Muscle of leg (tissue), 3 donors: ENCODE measurements at regions not wholly inside any gene's neighbourhood (a gene's known extent, or its start where the extent isn't known, plus 50 kb on each side); places are given as distances from the start of the nearest gene placed in this dataset.

Experiments
- DNase-seq: peaks from one replicate; pipeline ENCODE4 v3.0.0; 2013
- H3K27ac ChIP-seq: one replicate; pipeline ENCODE4 v1.5.1; 2013; ENCODE audit warnings: mild to moderate bottlenecking, low read length, control low read depth
- H3K27me3 ChIP-seq: one replicate; pipeline ENCODE4 v1.6.1; 2013; ENCODE audit warnings: low read length; ENCODE audit not compliant: control insufficient read depth, insufficient read depth
- H3K36me3 ChIP-seq: one replicate; pipeline ENCODE4 v1.6.1; 2013; ENCODE audit warnings: low read length; ENCODE audit not compliant: control insufficient read depth, insufficient read depth
- H3K4me1 ChIP-seq: one replicate; pipeline ENCODE4 v1.6.1; 2013; ENCODE audit warnings: low read length; ENCODE audit not compliant: control insufficient read depth, insufficient read depth
- H3K4me3 ChIP-seq: one replicate; pipeline ENCODE4 v1.5.1; 2013; ENCODE audit warnings: low read length, control low read depth
- H3K9me3 ChIP-seq: replicated peaks from 2 replicates; pipeline ENCODE4 v1.6.1; 2013; ENCODE audit warnings: low read depth, low read length; ENCODE audit not compliant: control insufficient read depth
- WGBS: methylation state at CpG from one replicate; pipeline ENCODE4 v1.1.5; 2013; ENCODE audit warnings: missing lambda C conversion rate; ENCODE audit not compliant: insufficient coverage; 5-methylcytosine and 5-hydroxymethylcytosine counted together

- no peaks in the 10 kb centered on the region for H3K27me3 ChIP-seq
- H3K9me3 ChIP-seq: no peaks in the 10 kb centered on the region
- no peak overlapping the region for H3K27ac ChIP-seq
- 76% methylated on average over 6 of the region's 8 CpGs for WGBS
- H3K36me3 ChIP-seq: no peaks in the 10 kb centered on the region
- H3K4me3 ChIP-seq: no peak overlapping the region
- DNase-seq: no peak
- H3K4me1 ChIP-seq: peaks cover 21% of the 10 kb centered on the region
These were observed 74.6 kb downstream of the FEM1C start for GRCh38 chr5:115469904-115470516.

- Histone ChIP-seq H3K4me3 (no peak overlapping the region), H3K36me3 (no peaks in the 10 kb centered on the region), H3K9me3 (no peaks in the 10 kb centered on the region), H3K27me3 (no peaks in the 10 kb centered on the region), H3K27ac (no peak overlapping the region), H3K4me1 (peaks cover 17% of the 10 kb centered on the region)
- DNase-seq: no peak
These were observed 76.9 kb downstream of the FEM1C start for GRCh38 chr5:115467628-115468027.

- Histone ChIP-seq H3K4me3 (no peak overlapping the region), H3K27ac (no peak overlapping the region), H3K4me1 (peaks cover 7% of the 10 kb centered on the region), H3K9me3 (no peaks in the 10 kb centered on the region), H3K36me3 (no peaks in the 10 kb centered on the region), H3K27me3 (no peaks in the 10 kb centered on the region)
- WGBS: no CpG with 5 or more reads among the region's 1 CpG
- DNase-seq: no peak
These were observed 79.1 kb downstream of the FEM1C start for GRCh38 chr5:115465431-115465830.

- Histone ChIP-seq H3K27ac (peak overlapping the region; percentile 56), H3K27me3 (no peaks in the 10 kb centered on the region), H3K9me3 (no peaks in the 10 kb centered on the region), H3K4me1 (peaks cover 16% of the 10 kb centered on the region), H3K4me3 (no peak overlapping the region), H3K36me3 (no peaks in the 10 kb centered on the region)
- DNase-seq: peak; percentile 89
- WGBS: no CpG with 5 or more reads among the region's 1 CpG
These were observed 80.6 kb downstream of the FEM1C start for GRCh38 chr5:115463983-115464382.

- Histone ChIP-seq H3K4me3 (no peak overlapping the region), H3K27me3 (no peaks in the 10 kb centered on the region), H3K36me3 (no peaks in the 10 kb centered on the region), H3K9me3 (no peaks in the 10 kb centered on the region), H3K27ac (no peak overlapping the region), H3K4me1 (peaks cover 38% of the 10 kb centered on the region)
- no peak for DNase-seq
These were observed 82.9 kb downstream of the FEM1C start for GRCh38 chr5:115461506-115462290.

- Histone ChIP-seq H3K27ac (no peak overlapping the region), H3K4me1 (peaks cover 41% of the 10 kb centered on the region), H3K36me3 (no peaks in the 10 kb centered on the region), H3K27me3 (no peaks in the 10 kb centered on the region), H3K4me3 (no peak overlapping the region), H3K9me3 (no peaks in the 10 kb centered on the region)
- 72% methylated on average over 2 of the region's 4 CpGs for WGBS
- DNase-seq: no peak
These were observed 83.5 kb downstream of the FEM1C start for GRCh38 chr5:115461093-115461492.

- no peak overlapping the region for H3K4me3 ChIP-seq
- H3K27ac ChIP-seq: peak overlapping the region; percentile 52
- no peaks in the 10 kb centered on the region for H3K27me3 ChIP-seq
- H3K36me3 ChIP-seq: no peaks in the 10 kb centered on the region
- H3K4me1 ChIP-seq: peaks cover 41% of the 10 kb centered on the region
- H3K9me3 ChIP-seq: no peaks in the 10 kb centered on the region
- DNase-seq: peak; percentile 43
- WGBS: 75% methylated on average over 1 of the region's 2 CpGs
These were observed 84.1 kb downstream of the FEM1C start for GRCh38 chr5:115460472-115460871.

GRCh38 chr5:115459855-115460341 is 84.7 kb downstream of the FEM1C start:
- Histone ChIP-seq H3K9me3 (no peaks in the 10 kb centered on the region), H3K27me3 (no peaks in the 10 kb centered on the region), H3K4me1 (peaks cover 41% of the 10 kb centered on the region), H3K4me3 (no peak overlapping the region), H3K27ac (peak overlapping the region; percentile 33), H3K36me3 (no peaks in the 10 kb centered on the region)
- WGBS: 14% methylated on average over 1 of the region's 1 CpG
- DNase-seq: peak; percentile 32

- H3K27me3 ChIP-seq: no peaks in the 10 kb centered on the region
- no peak for DNase-seq
- H3K27ac ChIP-seq: peak overlapping the region; percentile 67
- no peak overlapping the region for H3K4me3 ChIP-seq
- no peaks in the 10 kb centered on the region for H3K9me3 ChIP-seq
- WGBS: no CpG with 5 or more reads among the region's 1 CpG
- H3K36me3 ChIP-seq: no peaks in the 10 kb centered on the region
- H3K4me1 ChIP-seq: peaks cover 39% of the 10 kb centered on the region
These were observed 86.2 kb downstream of the FEM1C start for GRCh38 chr5:115458416-115458815.

- Histone ChIP-seq H3K27ac (peak overlapping the region; percentile 67), H3K36me3 (no peaks in the 10 kb centered on the region), H3K9me3 (no peaks in the 10 kb centered on the region), H3K4me3 (no peak overlapping the region), H3K4me1 (peaks cover 39% of the 10 kb centered on the region), H3K27me3 (no peaks in the 10 kb centered on the region)
- WGBS: no CpG with 5 or more reads among the region's 4 CpGs
- peak; percentile 93 for DNase-seq
These were observed 86.6 kb downstream of the FEM1C start for GRCh38 chr5:115458003-115458409.
